NCI-H1436 treated with DMSO at 0.1 percent for 48 hours (cell line): ENCODE measurements at regions not wholly inside any gene's neighbourhood (a gene's known extent, or its start where the extent isn't known, plus 50 kb on each side); places are given as distances from the start of the nearest gene placed in this dataset.

Source experiments
- DNase-seq: peaks from one replicate; lab custom pipeline; 2025; lab: John Stamatoyannopoulos, UW

DNA sequence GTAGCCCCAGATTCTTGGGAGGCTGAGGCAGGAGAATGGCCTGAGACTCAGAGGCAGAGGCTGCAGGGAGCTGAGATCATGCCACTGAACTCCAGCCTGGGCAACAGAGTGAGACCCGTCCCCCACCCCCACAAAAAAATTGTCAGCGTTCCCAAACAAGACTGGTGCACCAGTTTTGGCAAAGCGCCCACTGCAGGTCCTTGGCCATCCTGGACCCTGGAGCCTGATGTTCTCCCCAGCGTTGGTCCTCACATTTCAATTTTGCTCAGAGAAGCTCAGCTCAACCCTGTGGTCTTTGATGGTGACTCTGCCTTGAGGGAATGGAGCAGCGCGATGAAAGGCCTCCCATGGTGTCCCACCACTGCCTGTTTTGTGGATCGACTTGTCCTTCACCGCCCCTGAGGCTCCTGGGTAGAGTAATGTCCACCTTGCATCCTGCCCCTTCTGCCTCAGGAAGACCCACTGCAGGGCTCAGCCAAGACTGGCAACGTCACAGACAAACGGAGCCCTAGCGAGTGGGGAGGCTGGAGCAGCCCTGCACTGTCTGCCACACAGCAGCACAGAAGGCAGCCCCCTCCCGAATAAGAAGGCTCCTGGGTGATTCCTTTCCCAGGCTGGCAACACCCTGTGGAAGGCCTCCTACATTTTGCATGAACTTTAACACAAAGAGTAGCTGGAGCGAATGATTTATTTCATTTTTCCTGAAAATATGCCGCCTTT is 410.9 kb downstream of the TCERG1L start:
- DNase-seq = no peak

DNA sequence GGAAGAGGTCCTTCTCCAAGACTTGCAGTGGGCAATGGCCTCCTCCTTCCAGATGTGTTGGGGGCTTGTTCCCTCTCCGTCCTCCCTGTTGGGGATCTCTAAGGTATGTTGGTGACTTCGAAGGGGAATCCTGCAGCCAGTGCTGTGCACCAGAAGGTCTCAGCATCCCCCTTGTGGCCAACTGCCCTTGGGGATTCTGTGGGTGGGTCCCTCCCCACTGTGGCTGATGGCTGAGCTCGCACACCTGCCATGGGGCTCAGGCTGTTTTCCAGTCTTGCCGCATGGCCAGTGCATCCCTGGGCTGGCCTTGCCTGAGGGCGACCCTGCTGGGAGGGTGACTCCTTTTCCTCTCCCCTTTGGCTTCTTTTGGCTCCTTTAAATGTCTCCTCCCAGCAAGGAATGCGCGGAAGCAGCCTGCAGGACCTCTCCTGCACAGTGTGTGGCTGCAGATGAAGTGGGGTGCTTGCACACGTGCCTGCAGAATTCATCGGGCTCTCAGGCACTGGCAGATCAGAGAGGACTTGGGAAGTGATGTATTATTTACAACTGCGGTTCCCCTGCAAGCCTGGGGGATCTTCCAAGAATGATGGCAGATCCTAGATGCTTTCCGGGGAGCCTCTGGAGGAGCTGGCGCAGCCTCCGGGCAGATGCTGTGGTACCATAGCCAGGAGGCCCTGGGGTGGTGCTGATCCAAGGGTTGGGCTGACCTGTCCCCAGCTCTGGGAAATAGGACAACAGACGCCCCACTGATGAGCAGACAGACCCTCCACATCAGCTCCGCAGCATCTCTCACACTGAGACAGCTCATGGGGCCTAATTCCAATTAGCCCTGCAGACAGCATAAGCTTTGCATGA is 410.0 kb downstream of the TCERG1L start:
- DNase-seq = no peak

DNA sequence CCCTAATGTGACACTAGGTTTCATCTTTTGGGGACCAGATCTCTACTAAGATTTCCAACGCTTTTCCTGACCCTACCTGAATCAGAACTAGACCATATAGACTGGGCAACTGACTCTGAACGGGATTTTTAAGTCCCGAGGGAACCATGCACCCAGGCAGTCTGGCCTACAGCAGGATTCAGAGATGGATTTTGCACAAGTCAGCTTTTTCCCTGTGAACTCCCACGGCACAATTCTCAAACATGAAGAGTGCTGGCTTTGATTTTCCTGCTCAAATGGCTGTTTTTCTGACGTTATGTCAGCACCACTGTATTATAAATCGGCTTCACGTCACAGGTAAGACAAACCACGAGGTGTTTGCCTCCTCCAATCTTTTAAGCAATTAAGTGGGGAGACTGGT is 409.1 kb downstream of the TCERG1L start:
- no peak for DNase-seq

DNA sequence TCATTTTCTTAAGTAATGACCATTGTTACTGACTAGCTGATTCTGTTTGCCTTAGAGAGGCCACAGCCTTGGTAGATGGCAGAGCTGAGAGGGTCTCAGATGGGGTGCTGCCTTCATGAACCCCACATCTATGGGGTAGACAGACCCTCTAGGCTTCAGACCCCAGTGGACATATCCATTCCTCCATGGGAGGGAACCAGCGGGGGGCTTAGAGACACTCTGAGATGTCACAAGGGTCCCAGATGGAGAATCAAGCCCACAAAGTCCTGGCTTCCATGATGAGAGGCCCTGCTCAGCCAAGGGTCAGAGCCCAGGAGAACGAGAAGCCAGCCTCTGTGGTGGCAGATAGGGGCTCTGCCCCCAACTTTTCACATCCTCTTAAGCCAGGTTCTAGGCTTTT is 408.6 kb downstream of the TCERG1L start:
- DNase-seq = no peak

DNA sequence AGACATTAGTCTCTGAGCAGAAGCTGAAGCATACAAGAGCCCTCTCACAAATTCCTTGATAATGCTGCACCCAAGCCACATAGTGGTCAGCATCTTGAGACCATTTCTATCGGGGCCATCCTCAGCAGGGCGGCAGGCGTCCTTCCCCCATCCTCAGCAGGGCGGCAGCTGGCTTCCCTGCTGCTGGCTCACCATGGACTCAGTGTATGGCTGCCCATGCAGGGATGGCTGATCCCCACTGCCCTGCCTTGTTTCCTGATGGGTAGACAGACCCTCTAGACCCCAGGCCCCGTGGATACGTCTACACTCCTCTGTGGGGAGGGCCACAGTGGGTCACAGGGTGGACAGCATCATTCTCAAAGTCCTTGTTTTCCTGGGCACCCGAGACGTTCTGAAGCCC is 406.8 kb downstream of the TCERG1L start:
- DNase-seq = no peak

DNA sequence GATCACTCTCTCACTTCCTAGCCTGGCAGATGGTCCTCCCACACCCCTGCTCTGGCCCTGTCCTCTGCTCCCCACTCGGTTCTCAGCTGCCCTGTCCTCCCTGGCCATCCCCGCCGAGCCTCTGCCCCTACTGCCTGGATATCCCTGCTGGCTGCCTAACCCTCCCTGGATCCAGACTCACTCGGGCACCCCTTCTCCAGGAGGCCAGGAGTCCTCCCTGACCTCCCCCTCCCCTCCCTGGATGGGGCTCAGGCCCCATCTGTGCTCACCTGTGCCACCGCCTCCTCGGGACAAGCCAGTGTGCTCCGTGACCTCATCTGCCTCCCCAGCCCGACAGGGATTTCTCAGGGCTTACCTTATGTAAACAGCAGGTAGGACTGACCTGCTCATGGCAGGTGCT is 406.1 kb downstream of the TCERG1L start:
- no peak for DNase-seq

DNA sequence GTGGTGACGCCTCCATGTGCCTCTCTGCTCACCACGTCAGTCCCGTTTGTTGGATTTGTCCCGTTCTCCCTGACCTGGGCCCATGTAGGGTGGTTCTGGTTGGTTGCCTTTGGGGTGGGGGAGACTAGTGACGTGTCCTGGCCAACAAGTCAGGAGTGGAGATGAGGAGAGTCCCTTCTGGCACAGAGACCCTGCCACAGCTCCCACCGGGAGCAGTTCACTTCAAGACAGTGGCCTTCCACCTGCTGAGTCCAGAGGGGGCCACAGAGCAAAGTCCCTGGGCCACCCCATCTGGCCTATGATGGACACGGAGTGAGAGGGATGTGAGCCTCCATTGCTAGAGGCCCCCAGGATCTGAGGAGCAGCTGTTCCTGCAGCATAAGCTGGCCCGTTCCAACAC is 405.6 kb downstream of the TCERG1L start:
- DNase-seq = no peak

DNA sequence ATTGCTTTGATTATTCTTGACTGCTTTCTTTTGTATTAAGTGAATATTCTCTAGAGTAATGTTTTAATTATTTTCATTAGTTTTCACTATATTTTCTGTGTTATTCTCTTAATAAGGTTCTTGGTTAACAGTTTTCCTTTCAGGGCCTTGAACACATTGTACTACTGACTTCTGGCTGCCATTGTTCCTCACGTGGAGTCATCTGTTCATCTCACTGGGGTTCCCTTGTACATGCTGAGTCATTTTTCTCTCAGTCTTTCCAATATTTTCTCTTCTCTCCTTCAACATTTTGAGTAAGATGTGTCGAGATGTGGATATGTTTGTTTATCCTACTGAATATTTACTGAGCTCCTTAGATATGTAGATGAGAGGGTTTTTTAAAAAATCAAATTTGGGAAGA is 400.7 kb downstream of the TCERG1L start:
- no peak for DNase-seq

DNA sequence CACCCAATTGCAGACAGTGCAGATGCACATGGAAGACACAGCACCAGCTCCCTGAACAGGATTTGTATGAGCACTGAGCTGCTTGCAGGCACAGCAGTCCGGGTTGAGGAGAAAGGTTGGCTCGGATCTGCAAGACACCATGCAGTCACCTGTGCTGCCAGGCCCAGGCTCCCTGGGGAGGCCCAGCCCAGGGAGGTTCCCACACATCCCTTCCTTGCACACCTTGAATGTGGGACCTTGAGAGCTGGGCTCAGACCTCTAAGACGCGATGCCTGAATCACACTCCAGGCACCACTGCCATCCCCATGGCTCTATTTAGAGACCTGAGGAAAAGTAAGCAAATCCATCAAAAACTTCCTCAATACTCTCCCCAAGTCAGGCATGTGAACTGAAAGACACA is 397.7 kb downstream of the TCERG1L start:
- DNase-seq = no peak

DNA sequence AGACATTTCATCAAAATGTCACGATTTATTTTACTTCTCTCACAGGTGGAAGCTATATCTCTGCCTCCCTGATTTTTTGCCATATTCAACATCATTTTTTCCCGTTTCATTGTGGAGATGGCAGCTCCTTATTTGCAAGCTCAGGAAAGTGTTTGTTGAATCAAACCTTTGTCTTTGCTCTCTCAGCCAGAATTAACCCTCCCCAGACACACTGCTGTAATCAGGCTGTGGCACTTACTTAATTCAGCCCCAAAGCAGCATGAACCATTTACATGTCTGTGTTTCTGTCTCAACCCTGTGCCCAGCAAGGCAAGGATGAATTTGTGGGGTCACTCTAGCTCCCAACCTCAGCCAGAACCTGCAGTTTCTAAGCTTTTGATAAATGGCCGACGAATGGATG is 397.2 kb downstream of the TCERG1L start:
- DNase-seq = no peak

DNA sequence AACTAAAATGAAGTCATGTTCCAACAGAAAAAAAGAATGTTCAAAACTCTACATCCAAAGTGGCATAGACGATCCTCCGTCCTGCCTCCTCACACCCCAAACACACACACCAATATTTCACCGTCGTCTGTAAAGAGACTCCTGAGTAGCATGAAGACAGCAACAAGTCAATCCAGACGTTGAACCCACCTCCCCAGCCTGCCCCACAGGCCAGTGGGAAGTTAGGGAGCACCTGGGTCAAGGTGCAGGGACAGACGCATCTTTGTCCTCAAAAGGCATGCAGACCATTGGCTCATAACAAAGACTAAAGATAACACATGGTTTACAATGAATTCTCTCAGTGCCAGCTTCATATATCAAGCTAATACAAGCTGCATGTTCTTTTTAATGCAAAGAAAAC is 396.5 kb downstream of the TCERG1L start:
- no peak for DNase-seq

DNA sequence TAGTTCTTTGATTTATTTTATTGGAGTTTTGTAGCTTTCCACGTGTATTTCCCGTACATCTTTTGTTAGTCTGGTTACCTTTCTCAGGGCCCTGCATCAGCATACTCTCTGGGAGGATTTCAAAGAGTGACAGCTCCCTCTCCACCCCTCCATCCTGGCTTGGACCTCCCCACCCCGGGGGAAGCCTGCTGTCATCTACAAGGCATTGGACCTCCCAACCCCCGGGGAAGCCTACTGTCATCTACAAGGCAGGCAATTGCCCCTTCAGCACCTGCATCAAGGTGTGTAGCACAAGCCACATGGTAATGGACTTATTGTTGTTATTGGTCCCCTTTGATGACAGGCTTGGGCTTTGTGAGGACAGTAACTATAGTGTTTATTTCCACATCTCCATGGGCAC is 390.1 kb downstream of the TCERG1L start:
- DNase-seq = no peak

DNA sequence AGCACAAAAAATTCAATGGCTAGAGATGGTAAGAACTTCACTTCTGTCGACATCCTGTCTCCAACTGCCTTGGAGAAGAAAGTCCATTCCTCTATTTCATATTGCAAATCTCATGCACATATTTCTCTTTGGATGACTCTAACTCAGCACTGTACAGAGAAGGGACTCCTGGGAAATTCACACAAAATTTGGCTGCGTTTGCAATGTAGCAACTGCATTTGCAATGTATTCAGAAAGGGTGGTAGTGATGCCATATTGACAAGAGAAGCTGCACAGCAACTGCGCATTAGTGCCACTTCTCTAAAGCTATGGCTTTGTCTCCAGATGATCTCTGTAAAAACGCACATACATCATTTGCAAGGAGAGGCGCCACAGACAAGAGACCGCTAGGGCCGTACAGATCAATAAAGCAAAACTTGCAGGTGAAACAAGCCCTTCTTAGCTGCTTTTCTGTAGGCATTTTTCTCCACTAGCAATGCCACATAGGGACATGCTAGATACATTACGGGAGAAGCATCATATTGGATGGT is 389.5 kb downstream of the TCERG1L start:
- DNase-seq = no peak

DNA sequence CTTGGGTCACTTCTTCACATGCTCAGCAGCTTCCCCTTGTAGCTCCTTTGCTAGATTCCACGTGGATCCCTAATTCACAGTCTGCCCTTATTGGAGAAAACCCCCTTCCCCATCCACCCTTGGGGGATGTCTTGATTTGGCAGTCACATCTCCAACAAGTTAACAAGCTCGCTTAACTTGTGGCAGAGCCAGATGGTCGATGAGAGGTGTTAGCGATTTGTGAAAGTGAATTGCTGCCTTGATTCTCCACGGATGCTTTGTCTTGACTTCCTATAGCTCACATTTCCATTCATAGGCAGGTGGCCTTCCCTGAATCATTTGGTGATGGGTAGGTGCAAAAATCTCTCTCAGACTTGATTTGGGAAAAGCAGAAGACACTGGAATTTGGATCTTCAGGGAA is 387.9 kb downstream of the TCERG1L start:
- DNase-seq = no peak

DNA sequence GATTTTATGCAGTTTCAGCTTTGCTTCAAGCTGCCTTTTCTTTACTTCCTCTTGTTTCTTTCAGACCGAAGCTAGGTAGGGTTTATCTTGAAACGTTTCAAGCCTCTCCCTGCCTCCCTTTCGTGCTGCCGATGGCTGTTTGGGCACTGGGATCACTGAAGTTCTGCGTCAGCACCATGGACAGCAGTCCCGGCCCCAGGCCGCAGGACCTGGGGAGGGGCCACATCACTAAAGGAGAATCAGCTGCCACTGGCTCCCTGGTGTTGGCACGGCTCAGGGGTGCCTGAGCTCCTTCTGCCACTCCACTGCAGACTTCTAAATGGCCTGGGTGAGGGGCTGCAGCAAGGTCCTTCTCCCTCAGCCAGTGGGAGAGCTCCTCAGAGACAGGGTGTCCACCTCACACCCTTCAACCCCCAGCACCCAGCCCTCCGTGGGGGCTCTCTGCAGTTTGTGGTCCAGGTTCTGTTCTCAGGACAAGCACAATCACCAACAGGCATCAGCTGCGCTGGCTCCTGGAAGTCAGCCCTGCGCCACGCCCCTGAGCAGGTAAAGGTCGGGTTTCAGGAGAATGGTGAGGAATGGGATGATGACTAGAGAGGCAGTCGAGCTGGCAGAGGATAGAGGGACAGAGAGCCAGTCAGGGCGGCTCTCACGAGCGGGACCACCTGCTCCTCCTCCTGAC is 387.2 kb downstream of the TCERG1L start:
- no peak for DNase-seq

DNA sequence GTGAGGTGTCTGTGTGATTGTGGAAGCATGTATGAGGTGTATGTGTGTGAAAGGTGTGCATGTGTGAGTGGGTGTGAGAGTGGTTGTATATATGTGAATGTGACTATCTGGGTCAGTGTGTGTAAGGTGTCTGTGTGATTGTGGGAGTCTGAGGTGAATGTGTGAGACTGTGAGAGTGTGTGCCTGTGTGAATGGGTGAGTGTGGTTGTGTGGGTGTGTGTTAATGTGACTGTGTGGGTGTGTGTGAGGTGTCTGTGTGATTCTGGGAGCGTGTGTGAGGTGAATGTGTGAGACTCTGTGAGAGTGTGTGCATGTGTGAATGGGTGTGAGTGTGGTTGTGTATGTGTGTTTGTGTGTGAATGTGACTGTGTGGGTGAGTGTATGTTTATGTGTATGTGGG is 385.1 kb downstream of the TCERG1L start:
- DNase-seq = no peak

DNA sequence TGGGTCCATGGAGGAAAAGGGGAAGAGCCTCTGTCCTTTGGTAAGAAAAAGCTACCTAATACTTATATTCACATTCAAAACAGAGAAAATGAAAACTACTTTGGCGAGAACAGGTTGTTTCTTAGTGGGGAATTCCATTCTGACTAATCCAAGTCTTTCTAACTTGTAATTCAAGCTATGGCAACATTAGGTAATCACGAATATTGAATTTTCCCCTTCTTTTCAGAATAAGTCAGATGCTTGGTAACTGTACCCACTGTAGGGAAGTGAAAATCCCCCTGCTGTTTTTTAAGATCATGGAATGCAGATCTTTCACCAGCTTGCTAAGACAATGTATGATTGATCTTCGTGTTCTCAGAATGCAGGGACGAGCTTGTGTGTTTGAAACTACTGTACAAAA is 384.4 kb downstream of the TCERG1L start:
- DNase-seq = no peak

DNA sequence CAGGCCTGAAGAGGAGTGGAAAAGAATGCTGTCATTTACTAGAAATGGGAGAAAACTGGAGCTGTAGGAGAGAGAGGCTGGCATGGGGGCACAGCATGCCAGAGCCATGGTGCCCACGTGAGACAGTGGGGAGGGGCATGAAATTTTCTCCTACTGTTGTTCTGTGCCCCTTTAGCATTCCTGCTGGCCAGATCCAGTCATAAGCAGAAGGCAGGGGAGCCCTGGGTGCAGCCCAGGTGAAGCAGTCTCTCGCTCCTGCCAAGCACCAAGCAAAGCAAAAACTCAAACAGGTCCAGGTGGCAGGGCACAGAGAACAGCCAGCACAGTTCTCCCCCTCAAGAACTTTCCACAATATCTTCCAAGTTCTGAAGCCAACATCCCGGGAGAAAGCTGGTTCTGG is 383.2 kb downstream of the TCERG1L start:
- no peak for DNase-seq

DNA sequence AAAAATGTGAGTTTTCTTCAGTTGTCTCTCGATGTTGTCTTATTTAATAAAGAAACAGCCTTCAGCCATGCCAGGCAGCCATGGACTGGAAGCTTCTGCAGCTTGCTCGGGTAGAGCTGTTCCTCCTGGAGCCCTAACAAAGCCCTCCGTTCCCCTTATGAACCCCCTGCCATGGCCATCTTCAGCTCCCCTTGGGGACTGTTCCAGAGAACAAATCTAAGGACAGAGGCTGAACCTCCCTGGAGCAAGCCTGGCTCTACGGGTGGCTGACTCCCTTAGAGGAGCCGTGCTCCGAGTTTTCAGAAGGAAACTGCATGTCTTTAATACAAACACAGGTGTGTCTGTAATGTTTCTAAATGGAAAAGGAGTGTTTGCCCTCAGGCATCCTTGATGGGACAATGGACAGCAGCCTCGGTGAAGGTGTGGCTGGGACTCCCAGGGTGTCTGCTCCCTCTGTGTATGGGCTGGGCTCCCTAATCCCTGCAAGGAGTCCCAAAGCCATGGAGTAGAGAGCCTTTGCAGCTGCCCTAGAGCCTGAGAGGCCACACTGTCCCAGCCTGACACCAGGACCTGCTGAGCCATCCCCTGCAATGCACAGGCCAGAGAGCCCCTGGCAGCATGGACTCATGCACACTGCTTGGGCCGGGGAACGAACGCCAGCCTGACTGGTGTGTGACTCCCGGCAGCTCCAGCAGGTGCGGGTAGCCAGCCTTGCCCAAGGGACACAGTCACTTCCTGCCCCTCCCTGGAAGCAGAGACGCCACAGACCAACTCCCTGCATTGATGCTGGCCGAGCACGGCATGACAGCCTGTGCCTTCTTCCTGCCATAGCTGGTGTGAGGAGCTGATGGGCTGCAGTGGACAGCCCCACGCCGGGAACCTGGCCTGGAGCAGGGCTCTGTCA is 381.8 kb downstream of the TCERG1L start:
- DNase-seq = no peak

DNA sequence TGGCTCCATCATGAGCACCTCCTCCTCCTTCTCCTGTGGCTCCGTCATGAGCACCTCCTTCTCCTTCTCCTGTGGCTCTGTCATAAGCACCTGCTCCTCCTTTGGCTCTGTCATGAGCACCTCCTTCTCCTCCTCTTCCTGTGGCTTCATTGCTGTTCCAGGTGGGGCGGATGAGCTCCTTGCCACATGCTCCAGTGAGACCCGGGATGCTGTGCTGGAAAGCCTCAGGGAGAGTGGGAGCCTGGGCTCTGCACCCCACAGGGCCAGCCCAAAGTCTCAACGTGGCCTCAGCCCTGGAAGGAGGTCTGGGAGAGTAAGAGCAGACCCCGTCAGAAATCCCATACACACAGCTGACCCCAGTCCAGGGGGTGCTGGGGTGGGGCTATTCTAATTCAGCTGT is 380.7 kb downstream of the TCERG1L start:
- DNase-seq = no peak

DNA sequence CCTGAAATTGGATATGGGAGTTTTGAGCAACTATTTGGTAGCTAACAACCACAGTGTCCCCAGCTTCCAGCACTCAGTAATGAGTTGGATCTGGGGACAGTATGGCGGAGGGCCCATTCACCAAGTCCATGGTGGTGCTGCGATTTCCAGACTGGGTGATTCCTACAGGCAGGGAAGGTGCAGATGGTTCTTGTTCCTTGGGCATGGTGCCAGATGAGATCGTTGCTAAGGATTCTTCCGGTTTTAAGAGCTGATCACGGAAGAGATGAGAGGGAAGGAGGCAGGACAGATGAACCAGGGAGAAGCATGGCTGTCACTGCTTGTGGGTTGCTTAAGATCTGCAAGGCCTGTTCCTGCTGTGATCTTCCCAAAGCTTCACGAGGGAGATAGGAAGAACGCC is 380.3 kb downstream of the TCERG1L start:
- DNase-seq = no peak
